ENCODE measurements at regions not wholly inside any gene's neighbourhood (a gene's known extent, or its start where the extent isn't known, plus 50 kb on each side); places are given as distances from the start of the nearest gene placed in this dataset.

GRCh38 chr1:177789956-177790355, 179.9 kb downstream of the SEC16B start:
- DNase-seq (ENCODE audit: low read depth, low spot score), result no peak

GRCh38 chr1:177786176-177786745, 183.6 kb downstream of the SEC16B start:
- DNase-seq (ENCODE audit: low read depth, low spot score), result no peak

GRCh38 chr1:177784936-177785335, 184.9 kb downstream of the SEC16B start:
- no peak for DNase-seq (ENCODE audit: low read depth, low spot score)

GRCh38 chr1:177784409-177784808, 185.4 kb downstream of the SEC16B start:
- no peak for DNase-seq (ENCODE audit: low read depth, low spot score)

- DNase-seq (ENCODE audit: low read depth, low spot score), result no peak
Measured at GRCh38 chr1:177783051-177783450, 186.8 kb downstream of the SEC16B start.

GRCh38 chr1:177780096-177780700, 189.7 kb downstream of the SEC16B start:
- DNase-seq (ENCODE audit: low read depth, low spot score), result peak; percentile 26

GRCh38 chr1:177779166-177779965, 190.5 kb downstream of the SEC16B start:
- DNase-seq (ENCODE audit: low read depth, low spot score), result no peak

GRCh38 chr1:177775924-177776323, 193.9 kb downstream of the SEC16B start:
- no peak for DNase-seq (ENCODE audit: low read depth, low spot score)

- DNase-seq (ENCODE audit: low read depth, low spot score), result no peak
Measured at GRCh38 chr1:177772386-177772960, 197.4 kb downstream of the SEC16B start.

- no peak for DNase-seq (ENCODE audit: low read depth, low spot score)
Measured at GRCh38 chr1:177771688-177772087, 198.2 kb downstream of the SEC16B start.

GRCh38 chr1:177770096-177770495, 199.8 kb downstream of the SEC16B start:
- no peak for DNase-seq (ENCODE audit: low read depth, low spot score)

GRCh38 chr1:177755851-177756560, 213.9 kb downstream of the SEC16B start:
- no peak for DNase-seq (ENCODE audit: low read depth, low spot score)

- DNase-seq (ENCODE audit: low read depth, low spot score), result no peak
Measured at GRCh38 chr1:177754603-177755002, 215.3 kb downstream of the SEC16B start.

- no peak for DNase-seq (ENCODE audit: low read depth, low spot score)
Measured at GRCh38 chr1:177753655-177754054, 216.2 kb downstream of the SEC16B start.

GRCh38 chr1:177748080-177748801, 221.6 kb downstream of the SEC16B start:
- no peak for DNase-seq (ENCODE audit: low read depth, low spot score)

- no peak for DNase-seq (ENCODE audit: low read depth, low spot score)
Measured at GRCh38 chr1:177746155-177746554, 223.7 kb downstream of the SEC16B start.

- DNase-seq (ENCODE audit: low read depth, low spot score), result no peak
Measured at GRCh38 chr1:177744906-177745305, 225.0 kb downstream of the SEC16B start.

GRCh38 chr1:177741476-177741875, 228.4 kb downstream of the SEC16B start:
- no peak for DNase-seq (ENCODE audit: low read depth, low spot score)

GRCh38 chr1:177739780-177740179, 230.1 kb downstream of the SEC16B start:
- no peak for DNase-seq (ENCODE audit: low read depth, low spot score)

GRCh38 chr1:177737456-177737855, 232.4 kb downstream of the SEC16B start:
- no peak for DNase-seq (ENCODE audit: low read depth, low spot score)

GRCh38 chr1:177732178-177732577, 237.7 kb downstream of the SEC16B start:
- DNase-seq (ENCODE audit: low read depth, low spot score), result no peak

Measured in ELF-1 (cell line).